NCI-H1930 (cell line): ENCODE measurements at regions not wholly inside any gene's neighbourhood (a gene's known extent, or its start where the extent isn't known, plus 50 kb on each side); places are given as distances from the start of the nearest gene placed in this dataset.

Experiments used
- DNase-seq, 2 experiments: peaks; one replicate each; lab custom pipeline; 2025; lab: John Stamatoyannopoulos, UW

GRCh38 chr3:28816017-28816416, 464.9 kb upstream of the RBMS3 start:
- no peak for DNase-seq

- no peak for DNase-seq
Measured at GRCh38 chr3:28824316-28824715, 456.6 kb upstream of the RBMS3 start.

GRCh38 chr3:28826840-28827239, 454.0 kb upstream of the RBMS3 start:
- DNase-seq = no peak

GRCh38 chr3:28835249-28835648, 445.6 kb upstream of the RBMS3 start:
- DNase-seq = no peak

- no peak for DNase-seq
Measured at GRCh38 chr3:28835751-28836150, 445.1 kb upstream of the RBMS3 start.

- DNase-seq = no peak
Measured at GRCh38 chr3:28836199-28836598, 444.7 kb upstream of the RBMS3 start.

GRCh38 chr3:28840976-28841376, 439.9 kb upstream of the RBMS3 start:
- no peak for DNase-seq

GRCh38 chr3:28841441-28841840, 439.4 kb upstream of the RBMS3 start:
- no peak for DNase-seq

GRCh38 chr3:28844298-28845005, 436.4 kb upstream of the RBMS3 start:
- DNase-seq = no peak

- no peak for DNase-seq
Measured at GRCh38 chr3:28845006-28845324, 435.9 kb upstream of the RBMS3 start.

GRCh38 chr3:28846971-28847478, 433.8 kb upstream of the RBMS3 start:
- no peak for DNase-seq

GRCh38 chr3:28847736-28848135, 433.1 kb upstream of the RBMS3 start:
- no peak for DNase-seq

- no peak for DNase-seq
Measured at GRCh38 chr3:28850186-28850585, 430.7 kb upstream of the RBMS3 start.

GRCh38 chr3:28853830-28854229, 427.0 kb upstream of the RBMS3 start:
- no peak for DNase-seq

- no peak for DNase-seq
Measured at GRCh38 chr3:28856796-28857195, 424.1 kb upstream of the RBMS3 start.

GRCh38 chr3:28859897-28860296, 421.0 kb upstream of the RBMS3 start:
- DNase-seq = no peak

- no peak for DNase-seq
Measured at GRCh38 chr3:28860307-28860706, 420.6 kb upstream of the RBMS3 start.

- DNase-seq = no peak
Measured at GRCh38 chr3:28863186-28863585, 417.7 kb upstream of the RBMS3 start.

- DNase-seq = peak in 1 of 2 experiments; percentile 31
Measured at GRCh38 chr3:28867836-28868235, 413.0 kb upstream of the RBMS3 start.

- DNase-seq = no peak
Measured at GRCh38 chr3:28868897-28869296, 412.0 kb upstream of the RBMS3 start.

GRCh38 chr3:28877912-28878311, 403.0 kb upstream of the RBMS3 start:
- no peak for DNase-seq

- no peak for DNase-seq
Measured at GRCh38 chr3:28890373-28890772, 390.5 kb upstream of the RBMS3 start.

GRCh38 chr3:28891485-28891884, 389.4 kb upstream of the RBMS3 start:
- no peak for DNase-seq

- DNase-seq = no peak
Measured at GRCh38 chr3:28900301-28900700, 380.6 kb upstream of the RBMS3 start.
